HG03159 (cell line): ENCODE measurements at regions not wholly inside any gene's neighbourhood (a gene's known extent, or its start where the extent isn't known, plus 50 kb on each side); places are given as distances from the start of the nearest gene placed in this dataset.

ENCODE experiments used
- ATAC-seq: cut with Tn5 transposase; IDR thresholded peaks from one replicate; pipeline ENCODE4 v1.9.1; 2021; ENCODE audit warnings: mild to moderate bottlenecking, moderate library complexity; ENCODE audit not compliant: unreplicated experiment

DNA sequence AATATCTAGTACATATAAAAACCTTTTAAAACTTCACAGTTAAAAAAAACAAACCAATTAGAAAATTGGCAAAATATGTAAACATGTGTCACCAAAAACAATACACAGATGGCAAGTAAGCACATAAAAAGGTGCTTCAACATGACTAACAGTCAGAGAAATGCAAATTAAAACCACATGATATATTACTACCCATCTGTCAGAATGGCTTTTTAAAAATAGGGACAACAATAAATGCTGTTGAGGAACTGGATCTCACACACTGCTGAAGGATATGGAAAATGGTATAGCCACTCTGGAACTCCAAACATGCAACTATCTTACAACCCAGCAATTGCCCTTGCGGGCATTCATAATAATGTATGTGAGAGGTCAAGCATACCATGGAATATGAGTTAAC is 1153.6 kb downstream of the FLRT2 start:
- ATAC-seq = no peak

DNA sequence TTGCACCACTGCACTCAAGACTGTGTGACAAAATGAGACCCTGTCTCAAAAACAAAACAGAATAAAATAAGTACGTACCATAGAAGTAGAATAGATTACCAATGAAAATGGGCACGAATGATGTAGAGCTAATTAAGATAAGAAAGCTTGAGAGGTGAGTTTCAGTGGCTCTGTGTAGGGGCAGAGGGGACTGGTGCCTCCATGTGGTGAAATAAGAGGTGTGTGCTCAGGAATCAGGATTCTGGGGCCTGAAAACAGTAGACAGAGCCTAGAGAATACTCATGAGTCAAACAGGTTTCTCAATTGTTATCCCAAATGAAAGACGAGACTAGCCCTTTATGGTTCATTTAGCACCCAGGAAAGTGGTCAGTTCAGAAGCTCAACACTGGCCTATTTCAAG is 1145.1 kb downstream of the FLRT2 start:
- no peak for ATAC-seq

DNA sequence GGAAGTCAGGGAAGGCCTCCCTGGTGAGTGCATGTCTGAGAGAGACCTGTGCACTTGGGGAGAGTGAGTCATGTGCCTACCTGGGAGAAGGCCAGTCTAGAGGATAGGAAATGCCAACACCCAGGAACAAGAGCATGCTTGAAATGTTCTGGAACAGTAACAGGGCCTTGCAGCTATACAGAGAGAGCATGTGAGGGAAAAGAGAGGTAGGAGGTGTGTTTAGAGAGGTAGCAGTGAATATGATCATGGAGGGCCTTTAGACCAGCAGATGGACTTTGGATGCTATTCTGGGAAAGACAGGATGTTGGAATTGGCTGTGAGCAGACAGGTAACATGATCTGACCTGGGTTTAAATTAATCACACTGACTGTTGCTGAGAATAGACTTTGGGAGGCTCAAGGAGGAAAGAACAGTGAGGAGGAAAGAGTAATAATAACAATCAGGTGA is 1143.6 kb downstream of the FLRT2 start:
- no peak for ATAC-seq

DNA sequence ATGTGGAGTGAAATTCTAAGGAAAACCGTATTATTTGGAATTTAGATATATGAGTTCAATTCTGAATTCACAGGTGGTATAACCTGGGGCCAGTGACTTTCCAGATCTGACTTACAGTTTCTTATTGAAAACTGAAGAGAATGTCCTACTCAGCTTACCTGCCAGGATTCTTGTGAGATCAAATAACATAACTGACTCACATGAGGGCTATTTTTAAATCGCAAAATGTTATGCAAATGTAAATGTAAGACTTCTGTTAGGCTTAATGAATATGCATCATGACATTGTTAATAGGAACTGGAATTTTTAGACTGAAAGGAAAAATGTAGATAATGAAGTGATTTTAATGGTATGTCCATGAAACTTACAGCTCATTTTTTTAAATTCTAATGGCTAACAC is 1142.1 kb downstream of the FLRT2 start:
- ATAC-seq = no peak

DNA sequence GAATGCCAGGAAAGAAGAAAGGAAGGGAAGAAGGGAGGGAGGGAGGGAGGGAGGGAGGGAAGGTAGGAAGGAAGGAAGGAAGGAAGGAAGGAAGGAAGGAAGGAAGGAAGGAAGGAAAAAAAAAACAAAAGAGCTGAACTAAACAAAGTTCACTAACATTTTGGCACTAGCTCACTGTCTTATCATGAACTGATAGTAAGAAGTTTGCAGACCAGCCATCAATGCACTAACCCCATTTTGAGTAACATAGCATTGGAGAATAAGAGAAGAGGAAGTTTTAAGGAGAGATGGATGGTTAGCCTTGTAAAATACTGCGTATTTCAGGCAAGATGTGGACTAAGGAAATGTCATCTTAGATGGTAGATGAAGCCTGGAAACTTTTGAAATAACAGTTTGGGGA is 1136.0 kb downstream of the FLRT2 start:
- ATAC-seq = no peak

GRCh38 chr14:86662334-86662733 is 1132.4 kb downstream of the FLRT2 start:
- no peak for ATAC-seq

DNA sequence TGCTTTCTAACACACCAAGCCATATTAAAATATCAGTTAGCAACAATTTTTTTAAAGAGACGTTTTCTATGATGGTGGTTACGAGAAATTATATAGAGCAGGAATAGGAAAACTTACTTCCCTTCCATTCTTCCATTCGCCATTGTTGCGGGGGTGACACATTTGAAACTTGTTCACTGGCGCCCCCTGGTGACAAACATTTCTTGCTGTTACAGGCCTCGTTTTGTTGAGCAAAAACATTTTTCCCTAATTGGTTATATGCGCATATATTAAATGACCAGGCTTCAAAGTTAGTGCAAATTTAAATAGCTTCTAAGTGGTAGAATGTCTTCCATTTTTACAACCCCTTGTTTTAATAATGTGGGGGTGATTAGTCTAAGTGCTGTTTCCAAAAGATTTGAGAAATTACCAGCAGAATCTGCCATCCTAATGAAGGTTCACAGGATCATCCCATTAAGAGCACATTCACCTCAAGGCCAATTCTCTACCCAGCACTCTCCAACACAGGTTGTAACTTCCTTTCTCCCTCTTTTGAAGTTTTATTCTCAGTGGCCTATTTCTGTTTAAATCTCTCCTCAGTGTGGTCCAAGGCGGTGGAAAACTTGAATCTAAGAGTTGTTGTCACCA is 1124.7 kb downstream of the FLRT2 start:
- no peak for ATAC-seq

- ATAC-seq = no peak
These were observed 1122.6 kb downstream of the FLRT2 start for GRCh38 chr14:86652526-86652925.

- no peak for ATAC-seq
These were observed 1117.0 kb downstream of the FLRT2 start for GRCh38 chr14:86646696-86647690.

DNA sequence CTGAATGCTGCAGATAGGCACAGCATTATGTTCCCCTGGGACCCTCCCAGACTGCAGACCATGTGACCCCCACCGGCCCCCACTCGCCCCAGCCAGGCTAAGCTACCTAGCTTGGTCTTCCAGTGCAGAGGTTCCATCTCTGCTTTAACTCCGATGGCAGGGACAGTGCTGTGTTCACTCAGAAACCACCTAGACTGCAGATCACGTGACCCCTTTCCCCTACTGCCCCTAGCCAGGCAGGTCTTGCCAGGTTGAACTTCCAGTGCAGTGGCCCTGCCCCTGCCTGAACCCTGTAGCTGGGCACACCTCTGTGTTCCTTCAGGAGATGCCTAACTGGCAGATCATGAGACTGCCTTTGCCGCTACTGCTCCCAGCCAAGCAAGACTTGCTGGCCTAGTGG is 1116.2 kb downstream of the FLRT2 start:
- no peak for ATAC-seq

DNA sequence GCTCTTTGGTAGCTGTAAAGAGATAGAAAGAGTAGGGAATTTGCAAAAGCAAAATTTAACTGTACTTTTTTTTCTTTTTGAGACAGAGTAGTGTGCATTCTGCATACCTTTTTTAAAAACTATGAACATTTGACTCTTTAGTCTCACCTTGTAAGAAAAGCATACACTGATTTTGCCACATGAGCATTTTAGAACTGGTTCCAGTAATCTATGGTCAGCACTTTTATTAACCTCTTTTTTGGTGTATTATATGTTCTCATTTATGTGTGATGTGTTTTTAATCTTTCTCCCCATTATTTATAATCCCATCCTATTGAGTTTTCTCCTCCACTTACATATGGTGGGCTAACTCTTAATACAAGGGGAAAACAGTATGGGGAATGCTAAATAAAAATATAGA is 1111.4 kb downstream of the FLRT2 start:
- no peak for ATAC-seq

GRCh38 chr14:86640288-86640687 is 1110.3 kb downstream of the FLRT2 start:
- ATAC-seq = no peak

- no peak for ATAC-seq
These were observed 1109.7 kb downstream of the FLRT2 start for GRCh38 chr14:86639666-86640065.

DNA sequence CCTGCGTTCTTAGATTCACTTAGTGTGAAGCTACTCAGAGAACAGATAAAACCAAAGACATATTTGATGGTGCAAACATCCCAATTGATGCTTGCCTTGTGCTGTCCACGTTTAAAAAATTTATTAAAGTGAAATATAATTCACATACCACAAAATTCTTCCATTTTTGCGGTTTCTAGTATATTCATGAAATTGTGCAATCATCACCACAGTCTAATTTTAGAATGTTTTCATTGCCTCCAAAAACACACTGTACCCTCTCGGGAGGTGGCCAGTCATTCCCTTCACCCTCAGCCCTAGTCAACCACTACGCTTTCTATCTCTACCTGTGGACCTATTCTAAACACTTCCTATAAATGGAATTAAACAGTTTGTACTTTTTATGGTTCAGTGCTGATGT is 1109.2 kb downstream of the FLRT2 start:
- no peak for ATAC-seq

DNA sequence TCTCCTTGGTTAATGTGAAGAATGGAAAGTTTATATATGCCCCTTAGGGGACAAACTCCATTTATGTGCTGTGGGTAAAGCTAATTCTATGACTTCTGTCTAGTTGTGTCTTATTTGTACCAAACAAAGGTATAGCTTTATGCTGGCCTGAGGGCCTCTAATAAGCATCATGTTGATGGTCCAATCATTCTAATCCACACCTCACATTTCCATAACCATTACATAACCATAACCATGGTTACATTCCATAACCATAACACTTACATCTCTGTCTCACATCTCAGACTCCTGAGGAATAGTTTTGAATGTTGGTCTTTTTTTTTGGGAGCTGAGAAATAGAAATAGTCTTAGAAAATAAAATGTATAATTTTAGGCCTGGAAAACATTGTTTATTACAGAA is 1097.1 kb downstream of the FLRT2 start:
- no peak for ATAC-seq

DNA sequence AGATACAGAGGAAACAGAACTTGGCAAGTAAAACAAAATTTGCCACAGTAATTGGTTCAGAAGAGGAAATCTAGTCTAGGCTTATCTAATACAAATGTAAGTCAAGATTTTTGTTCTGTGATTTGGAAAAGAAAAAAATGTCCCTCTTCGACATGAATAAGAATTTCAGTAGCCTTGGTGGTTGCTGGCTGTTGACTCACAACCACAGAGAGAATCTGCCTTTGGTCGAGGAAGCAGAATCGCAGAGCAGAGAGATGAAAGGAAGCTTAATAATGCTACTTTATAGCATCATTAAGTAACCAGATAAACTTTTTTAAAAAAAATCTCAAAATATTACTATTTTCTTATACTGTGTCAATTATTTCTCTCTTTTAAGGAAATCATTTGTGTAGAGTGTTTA is 1096.6 kb downstream of the FLRT2 start:
- ATAC-seq = no peak

DNA sequence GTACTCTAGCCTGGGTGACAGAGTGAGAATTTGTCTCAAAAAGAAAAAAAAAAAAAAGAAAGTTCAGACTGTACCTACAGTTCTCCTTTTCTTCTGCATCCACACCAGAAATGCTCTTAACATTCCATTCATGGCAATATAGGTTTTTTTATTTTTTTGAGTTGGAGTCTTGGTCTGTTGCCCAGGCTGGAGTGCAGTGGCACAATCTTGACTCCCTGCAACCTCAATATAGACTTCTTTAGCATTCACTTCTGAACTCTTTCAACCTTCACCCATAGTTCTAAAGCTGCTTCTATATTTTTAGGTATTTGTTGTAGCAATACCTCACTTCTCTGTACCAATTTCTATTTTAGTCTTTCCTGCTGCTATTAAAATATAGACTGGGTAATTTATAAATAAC is 1095.7 kb downstream of the FLRT2 start:
- no peak for ATAC-seq

DNA sequence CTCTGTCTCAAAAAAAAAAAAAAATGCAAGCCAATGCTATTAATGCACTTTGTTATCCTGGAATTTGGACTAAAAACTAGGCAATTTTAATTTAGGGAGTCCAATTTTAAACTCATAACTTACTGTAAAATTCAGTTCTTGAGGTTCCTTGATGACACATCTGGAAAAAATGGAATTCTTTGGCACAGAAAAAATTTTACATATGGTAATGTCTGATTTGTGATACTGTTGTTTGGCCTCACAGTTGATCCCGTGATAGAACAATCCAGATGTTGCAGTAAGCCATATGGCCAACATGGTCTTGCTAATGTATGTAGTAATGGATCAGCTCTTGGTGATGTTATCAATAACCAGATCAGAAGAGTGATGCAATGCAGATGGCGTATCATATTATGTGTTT is 1089.8 kb downstream of the FLRT2 start:
- no peak for ATAC-seq

DNA sequence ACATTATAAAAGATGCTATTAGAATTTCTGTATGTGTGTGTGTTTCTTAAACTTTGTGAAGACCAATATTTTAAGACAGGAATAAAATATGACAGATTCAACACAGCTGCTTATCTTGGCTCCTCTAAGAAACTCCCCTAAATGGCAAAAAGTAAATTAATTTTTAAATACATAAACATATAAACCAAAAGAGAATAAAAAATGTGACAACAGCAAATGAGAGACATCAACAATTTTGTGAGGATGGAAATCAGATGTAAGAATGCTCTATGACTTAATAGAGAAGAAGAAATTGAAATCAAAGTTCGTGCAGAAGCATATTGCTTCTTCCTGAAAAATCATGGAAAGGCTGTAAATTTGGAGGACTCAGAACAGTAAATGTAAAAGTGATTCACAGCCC is 1083.8 kb downstream of the FLRT2 start:
- no peak for ATAC-seq

- ATAC-seq = no peak
These were observed 1083.2 kb downstream of the FLRT2 start for GRCh38 chr14:86613126-86613525.

DNA sequence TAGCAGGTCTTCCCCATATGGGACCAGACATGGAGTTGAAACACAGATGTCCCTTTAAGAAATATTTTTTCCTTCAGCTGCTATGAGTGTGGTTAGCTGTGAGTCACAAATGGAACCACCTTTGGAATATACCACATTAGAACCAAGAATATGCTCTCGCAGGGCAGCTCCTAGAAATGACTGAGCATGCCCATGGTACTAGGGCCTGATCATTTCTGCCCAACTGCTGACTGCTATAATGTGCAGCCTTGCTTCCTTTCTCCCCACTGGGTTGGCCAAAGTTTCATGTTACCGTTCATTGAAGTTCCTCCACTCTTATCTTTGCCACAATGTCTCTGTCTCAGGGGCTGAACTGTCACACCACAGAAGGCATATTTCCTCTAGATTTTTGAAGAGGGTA is 1074.6 kb downstream of the FLRT2 start:
- ATAC-seq = no peak

- no peak for ATAC-seq
These were observed 1072.3 kb downstream of the FLRT2 start for GRCh38 chr14:86602263-86602662.
